ENCODE measurements at regions not wholly inside any gene's neighbourhood (a gene's known extent, or its start where the extent isn't known, plus 50 kb on each side); places are given as distances from the start of the nearest gene placed in this dataset.

DNA sequence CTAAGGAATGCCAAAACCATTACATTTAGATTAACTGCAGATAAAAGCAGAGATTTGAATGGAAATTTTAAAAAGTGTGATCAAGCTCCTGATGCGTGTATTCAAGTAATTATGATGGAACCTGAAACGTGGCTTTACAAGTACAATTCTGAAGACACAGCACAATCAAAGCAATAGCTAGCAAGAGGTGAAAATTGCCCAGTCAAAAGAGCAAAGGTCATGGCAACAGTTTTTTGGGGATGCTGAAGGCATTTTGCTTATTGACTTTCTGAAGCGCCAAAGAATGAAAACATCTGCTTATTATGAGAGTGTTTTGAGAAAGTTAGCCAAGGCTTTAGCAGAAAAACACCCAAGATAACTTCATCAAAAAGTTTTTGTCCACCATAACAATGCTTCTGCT lies 389.6 kb upstream of the TENM4 start:
- Histone ChIP-seq H3K9me3 (ENCODE audit: control insufficient read depth, low read depth, low read length) (no peaks in the 10 kb centered on the region), H2BK20ac (ENCODE audit: low read depth, low read length, poor library complexity, severe bottlenecking) (no peak overlapping the region), H4K5ac (ENCODE audit: insufficient read length, low read depth, low read length) (no peak overlapping the region), H3K18ac (ENCODE audit: insufficient read length, low read depth, low read length) (no peak overlapping the region), H3K14ac (ENCODE audit: insufficient read depth, low read length) (no peak overlapping the region), H3T11ph (ENCODE audit: low read length) (no peak overlapping the region), H3K56ac (ENCODE audit: insufficient read length, low read depth, low read length) (no peak overlapping the region), H2BK15ac (ENCODE audit: low read depth, low read length) (no peak overlapping the region), H3K4me1 (ENCODE audit: insufficient read depth, low read length) (no peaks in the 10 kb centered on the region), H3K23ac (ENCODE audit: insufficient read length, low read depth, low read length) (no peak overlapping the region), H3K4ac (ENCODE audit: low read depth, low read length) (no peak overlapping the region), H3K79me2 (ENCODE audit: insufficient read depth, low read length) (no peaks in the 10 kb centered on the region), H3K4me2 (ENCODE audit: insufficient read depth, insufficient read length, low read length) (no peak overlapping the region), H2AFZ (ENCODE audit: low read length) (no peak overlapping the region), H3K23me2 (ENCODE audit: insufficient read length, low read depth, low read length, poor library complexity, severe bottlenecking) (no peaks in the 10 kb centered on the region), H4K91ac (ENCODE audit: insufficient read length, low read depth, low read length) (no peak overlapping the region), H4K20me1 (ENCODE audit: control insufficient read depth, insufficient read depth, insufficient read length) (no peaks in the 10 kb centered on the region), H2AK5ac (ENCODE audit: insufficient read length, low read length) (no peak overlapping the region), H2BK12ac (ENCODE audit: insufficient read length, low read depth, low read length) (no peak overlapping the region), H3K9ac (ENCODE audit: extremely low read depth, insufficient read length, low read length) (no peak overlapping the region), H3K27me3 (ENCODE audit: insufficient read depth, low read length) (no peaks in the 10 kb centered on the region), H4K8ac (replicated peaks; ENCODE audit: insufficient read length, low read depth, low read length) (no peak overlapping the region), H3K79me1 (ENCODE audit: insufficient read depth, low read depth, low read length, poor library complexity, severe bottlenecking) (no peaks in the 10 kb centered on the region), H2BK5ac (ENCODE audit: insufficient read length, low read length) (no peak overlapping the region), H3K27ac (ENCODE audit: insufficient read length, low read depth, low read length) (no peak overlapping the region), H2BK120ac (ENCODE audit: low read depth, low read length, poor library complexity, severe bottlenecking) (no peak overlapping the region)
- no peak for TF ChIP-seq CTCF (conservative IDR thresholded peaks at IDR 0.05)
- no peak for DNase-seq
- WGBS (ENCODE audit: extremely low coverage, insufficient read length, low lambda C conversion rate) = no CpG with 5 or more reads among the region's 3 CpGs
- Mint-ChIP-seq H3K36me3 (ENCODE audit: insufficient read depth in 1 of 3, low read depth in 3 of 3) (no peaks in the 10 kb centered on the region), H3K27me3 (ENCODE audit: low read depth) (no peaks in the 10 kb centered on the region), H3K9me3 (no peaks in the 10 kb centered on the region), H3K4me1 (no peaks in the 10 kb centered on the region), H3K27ac (no peak overlapping the region), H3K4me3 (no peak overlapping the region)

All from H9 (cell line).